Breast epithelium (tissue), 3 donors: ENCODE measurements at regions not wholly inside any gene's neighbourhood (a gene's known extent, or its start where the extent isn't known, plus 50 kb on each side); places are given as distances from the start of the nearest gene placed in this dataset.

Source experiments
- POLR2A ChIP-seq: fragments of 450-650 bp; IDR thresholded peaks from one replicate; pipeline ENCODE4 v1.6.1; 2016; ENCODE audit warnings: antibody characterized with exemption, mild to moderate bottlenecking, moderate library complexity
- TF ChIP-seq, protein P1 (sequence below), 3 donors: fragments of 450-650 bp; IDR thresholded peaks; one replicate each; pipeline ENCODE4 v1.5.1; 2016 to 2017; ENCODE audit warnings: antibody characterized with exemption in 3 of 3, mild to moderate bottlenecking in 3 of 3, moderate library complexity in 3 of 3

GRCh38 chr7:50147951-50148808 is 55.1 kb upstream of the ZPBP start:
- TF ChIP-seq, protein P1, sequence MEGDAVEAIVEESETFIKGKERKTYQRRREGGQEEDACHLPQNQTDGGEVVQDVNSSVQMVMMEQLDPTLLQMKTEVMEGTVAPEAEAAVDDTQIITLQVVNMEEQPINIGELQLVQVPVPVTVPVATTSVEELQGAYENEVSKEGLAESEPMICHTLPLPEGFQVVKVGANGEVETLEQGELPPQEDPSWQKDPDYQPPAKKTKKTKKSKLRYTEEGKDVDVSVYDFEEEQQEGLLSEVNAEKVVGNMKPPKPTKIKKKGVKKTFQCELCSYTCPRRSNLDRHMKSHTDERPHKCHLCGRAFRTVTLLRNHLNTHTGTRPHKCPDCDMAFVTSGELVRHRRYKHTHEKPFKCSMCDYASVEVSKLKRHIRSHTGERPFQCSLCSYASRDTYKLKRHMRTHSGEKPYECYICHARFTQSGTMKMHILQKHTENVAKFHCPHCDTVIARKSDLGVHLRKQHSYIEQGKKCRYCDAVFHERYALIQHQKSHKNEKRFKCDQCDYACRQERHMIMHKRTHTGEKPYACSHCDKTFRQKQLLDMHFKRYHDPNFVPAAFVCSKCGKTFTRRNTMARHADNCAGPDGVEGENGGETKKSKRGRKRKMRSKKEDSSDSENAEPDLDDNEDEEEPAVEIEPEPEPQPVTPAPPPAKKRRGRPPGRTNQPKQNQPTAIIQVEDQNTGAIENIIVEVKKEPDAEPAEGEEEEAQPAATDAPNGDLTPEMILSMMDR (IDR thresholded peaks at IDR 0.05): no peak
- TF ChIP-seq POLR2A: no peak
